ENCODE measurements at regions not wholly inside any gene's neighbourhood (a gene's known extent, or its start where the extent isn't known, plus 50 kb on each side); places are given as distances from the start of the nearest gene placed in this dataset.

- no peak for TF ChIP-seq CTCF (conservative IDR thresholded peaks at IDR 0.05; ENCODE audit: low read depth, low read length)
- no peak overlapping the region for H3K4me3 ChIP-seq (ENCODE audit: low read depth, low read length)
- no peak for DNase-seq (ENCODE audit: low read depth)
Observed at GRCh38 chr10:4086131-4086898, 301.3 kb upstream of the KLF6 start.

- no peak for TF ChIP-seq CTCF (conservative IDR thresholded peaks at IDR 0.05; ENCODE audit: low read depth, low read length)
- no peak for DNase-seq (ENCODE audit: low read depth)
- no peak overlapping the region for H3K4me3 ChIP-seq (ENCODE audit: low read depth, low read length)
Observed at GRCh38 chr10:4083509-4084003, 298.5 kb upstream of the KLF6 start.

- no peak overlapping the region for H3K4me3 ChIP-seq (ENCODE audit: low read depth, low read length)
- no peak for TF ChIP-seq CTCF (conservative IDR thresholded peaks at IDR 0.05; ENCODE audit: low read depth, low read length)
- DNase-seq (ENCODE audit: low read depth): no peak
Observed at GRCh38 chr10:4082861-4083260, 297.9 kb upstream of the KLF6 start.

DNA sequence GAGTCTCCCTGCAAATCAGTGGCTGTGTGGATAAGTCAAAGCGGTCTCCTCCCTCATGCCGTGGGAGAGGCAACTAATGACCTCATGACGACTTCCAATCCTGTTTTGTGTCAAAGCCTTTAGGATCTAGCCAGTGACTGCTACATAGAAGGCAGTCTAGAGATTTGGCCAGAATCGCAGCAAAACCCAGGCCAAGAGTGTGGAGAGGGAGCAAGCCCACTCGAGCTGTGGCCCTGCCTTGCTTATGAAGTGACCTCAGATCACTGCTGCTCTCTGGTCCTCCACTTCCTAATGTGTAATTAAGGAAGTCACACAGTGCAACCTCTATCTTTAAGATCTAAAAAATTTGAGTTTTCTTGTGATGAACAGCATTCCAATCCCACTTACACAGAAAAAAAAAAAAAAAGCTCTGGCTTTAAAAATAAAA is 296.7 kb upstream of the KLF6 start:
- no peak for DNase-seq (ENCODE audit: low read depth)
- no peak for TF ChIP-seq CTCF (conservative IDR thresholded peaks at IDR 0.05; ENCODE audit: low read depth, low read length)

GRCh38 chr10:4080225-4080805 is 295.3 kb upstream of the KLF6 start:
- no peak for TF ChIP-seq CTCF (conservative IDR thresholded peaks at IDR 0.05; ENCODE audit: low read depth, low read length)
- H3K4me3 ChIP-seq (ENCODE audit: low read depth, low read length): no peak overlapping the region
- no peak for DNase-seq (ENCODE audit: low read depth)

More for the DNA sequence above, 296.7 kb upstream of the KLF6 start:
- no peak overlapping the region for H3K4me3 ChIP-seq (ENCODE audit: low read depth, low read length)

- no peak for TF ChIP-seq CTCF (conservative IDR thresholded peaks at IDR 0.05; ENCODE audit: low read depth, low read length)
- H3K4me3 ChIP-seq (ENCODE audit: low read depth, low read length): no peak overlapping the region
Observed at GRCh38 chr10:4079803-4080202, 294.8 kb upstream of the KLF6 start.

More at GRCh38 chr10:4079803-4080202, 294.8 kb upstream of the KLF6 start:
- no peak for DNase-seq (ENCODE audit: low read depth)
